ENCODE measurements at regions not wholly inside any gene's neighbourhood (a gene's known extent, or its start where the extent isn't known, plus 50 kb on each side); places are given as distances from the start of the nearest gene placed in this dataset.

DNA sequence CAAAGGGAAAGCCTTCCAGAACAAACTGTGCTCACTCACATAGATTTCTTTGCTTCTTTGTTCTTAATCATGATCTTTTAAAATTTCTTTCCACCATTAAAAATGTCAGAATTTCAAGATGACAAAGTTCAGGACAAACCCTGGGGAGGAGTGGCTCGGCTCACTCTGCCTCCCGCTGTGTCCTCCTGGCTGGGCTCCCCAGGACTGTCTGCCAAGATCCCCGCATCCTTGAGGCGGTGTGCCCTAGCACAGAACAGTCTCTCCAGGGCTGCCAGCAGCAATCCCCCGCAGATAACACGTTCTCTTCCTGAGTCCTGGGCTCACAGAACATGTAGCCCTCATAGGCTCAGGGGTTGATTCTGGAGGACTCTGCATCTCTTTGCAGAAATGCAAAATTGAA, 98.4 kb upstream of the KCNG1 start:
- H3K27ac ChIP-seq, result peak overlapping the region; percentile 0
- TF ChIP-seq CTCF (conservative IDR thresholded peaks at IDR 0.05), result no peak

DNA sequence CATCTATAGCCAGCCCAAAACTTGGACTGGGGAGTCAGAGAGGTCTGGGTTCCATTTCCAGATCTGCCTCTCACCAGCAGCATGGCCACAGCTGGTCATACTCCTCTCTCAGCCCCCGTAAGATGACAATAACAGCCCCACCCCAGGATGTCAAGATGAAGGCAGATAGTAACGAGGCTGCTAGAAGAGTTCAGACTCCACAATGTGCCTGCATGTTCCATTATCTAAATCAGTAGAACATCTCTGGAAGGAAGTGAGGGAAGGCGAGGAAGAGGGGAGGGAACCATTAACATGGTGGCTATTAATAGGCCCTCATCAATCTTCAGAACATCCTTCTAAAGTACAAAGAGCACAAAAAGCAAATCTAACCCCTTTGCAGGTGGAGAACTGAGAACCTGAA, 98.0 kb upstream of the KCNG1 start:
- TF ChIP-seq CTCF (conservative IDR thresholded peaks at IDR 0.05), result no peak
- no peak overlapping the region; the same call in 1 of the 2 replicates for H3K27ac ChIP-seq

GRCh38 chr20:51120438-51120837, 97.5 kb upstream of the KCNG1 start:
- TF ChIP-seq CTCF (conservative IDR thresholded peaks at IDR 0.05), result no peak

DNA sequence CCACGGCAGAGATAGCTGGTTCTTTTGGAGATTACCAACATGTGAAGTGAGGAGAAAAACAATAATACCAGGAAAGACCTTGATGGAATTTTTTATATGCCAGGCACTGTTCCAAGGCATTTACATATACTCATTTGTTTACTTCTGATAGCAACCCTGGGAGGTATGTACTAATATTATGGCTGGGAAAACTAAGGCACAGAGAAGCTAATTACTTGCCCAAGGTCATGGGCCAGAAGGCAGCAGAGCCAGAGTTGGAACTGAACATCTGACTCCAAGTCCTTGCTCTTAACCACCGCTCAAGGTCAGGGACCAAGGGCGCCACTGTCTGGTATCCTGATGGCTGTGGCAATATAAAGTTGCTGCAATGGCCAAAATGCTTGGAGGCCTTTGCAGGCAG, 97.0 kb upstream of the KCNG1 start:
- H3K27ac ChIP-seq, result no peak overlapping the region
- no peak for TF ChIP-seq CTCF (conservative IDR thresholded peaks at IDR 0.05)

More at GRCh38 chr20:51120438-51120837, 97.5 kb upstream of the KCNG1 start:
- H3K27ac ChIP-seq, result no peak overlapping the region

DNA sequence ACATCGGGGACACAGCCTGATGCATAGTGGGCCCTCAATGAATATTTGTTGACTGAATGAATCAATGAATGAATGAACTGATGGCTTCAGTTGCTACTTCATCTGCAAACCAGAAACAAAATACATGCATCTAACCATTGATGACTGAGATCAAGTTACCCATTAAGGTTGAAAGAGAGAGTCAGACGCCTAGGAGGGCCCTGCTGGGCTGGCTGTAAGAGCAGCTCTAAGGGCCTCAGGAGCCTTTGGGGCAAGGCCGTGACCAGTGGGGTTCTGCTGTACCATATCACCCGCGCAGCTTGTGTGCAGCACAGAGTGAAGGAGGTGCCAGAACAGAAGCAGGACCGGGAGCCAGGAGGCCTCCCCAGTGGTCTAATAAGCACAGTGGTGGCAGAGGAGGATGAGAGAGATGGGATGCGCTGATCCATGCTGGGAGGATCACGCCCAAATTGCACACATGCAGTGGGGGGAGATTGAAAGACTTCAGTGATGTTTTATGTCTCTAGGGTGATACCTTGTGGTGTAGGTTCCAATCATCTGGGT, 96.1 kb upstream of the KCNG1 start:
- TF ChIP-seq CTCF (conservative IDR thresholded peaks at IDR 0.05), result no peak
- no peak overlapping the region for H3K27ac ChIP-seq

GRCh38 chr20:51118216-51118615, 95.3 kb upstream of the KCNG1 start:
- no peak overlapping the region for H3K27ac ChIP-seq
- no peak for TF ChIP-seq CTCF (conservative IDR thresholded peaks at IDR 0.05)

DNA sequence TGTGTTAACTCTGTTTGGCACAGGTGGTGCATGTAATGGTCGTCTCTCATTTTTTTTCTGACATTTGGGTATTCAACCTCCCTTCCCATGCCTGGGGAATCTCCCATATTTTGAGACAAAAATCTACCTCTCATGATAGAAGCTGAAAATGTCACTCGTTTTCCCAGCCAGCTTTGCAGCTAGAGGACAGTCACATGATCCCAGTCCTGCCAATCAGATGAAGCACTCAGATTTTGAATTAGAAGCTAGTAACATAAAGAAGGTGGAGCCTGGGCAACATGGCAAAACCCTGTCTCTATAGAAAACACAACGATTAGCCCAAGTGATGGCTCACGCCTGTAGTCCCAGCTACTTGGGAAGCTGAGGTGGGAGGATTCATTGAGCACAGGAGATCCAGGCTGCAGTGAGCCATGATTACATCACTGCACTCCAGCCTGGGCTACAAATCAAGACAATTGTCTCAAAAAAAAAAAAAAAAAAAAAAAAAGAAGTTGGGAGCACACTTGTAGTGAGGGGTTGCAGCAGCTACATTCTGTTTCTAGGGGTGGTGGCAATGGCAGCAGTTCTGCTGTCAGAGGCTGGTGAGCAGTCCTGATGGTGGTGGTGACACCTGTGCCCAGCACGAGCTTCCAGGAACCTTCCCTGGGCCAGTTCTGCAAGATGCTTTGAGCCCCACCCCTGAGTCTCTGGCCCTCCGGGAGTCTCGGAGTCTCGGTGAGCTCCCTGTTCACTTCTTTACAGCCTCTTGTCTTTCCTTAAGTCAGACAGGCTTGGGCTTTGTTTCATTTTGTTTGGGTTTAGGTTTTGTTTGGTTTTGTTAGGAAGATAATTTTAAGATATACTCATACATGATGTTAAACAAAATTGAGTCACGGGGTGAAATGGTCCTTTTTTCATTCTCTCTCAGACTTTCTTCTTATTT, 94.1 kb upstream of the KCNG1 start:
- no peak overlapping the region for H3K27ac ChIP-seq
- TF ChIP-seq CTCF (conservative IDR thresholded peaks at IDR 0.05), result no peak

Data from VCaP (cell line).